WERI-Rb-1 (cell line): ENCODE measurements at regions not wholly inside any gene's neighbourhood (a gene's known extent, or its start where the extent isn't known, plus 50 kb on each side); places are given as distances from the start of the nearest gene placed in this dataset.

Experiments
- DNase-seq: peaks from one replicate; pipeline ENCODE4 v3.0.0-alpha.2; 2020
- H3K27ac ChIP-seq: fragments of 250-450 bp; sonication (Bioruptor Pico); 2 replicates; pipeline ENCODE4 v1.5.1; 2020; ENCODE audit warnings: mild to moderate bottlenecking, moderate library complexity
- H3K27me3 ChIP-seq: fragments of 250-450 bp; sonication (Bioruptor Pico); 2 replicates; pipeline ENCODE4 v1.5.1; 2021; ENCODE audit warnings: mild to moderate bottlenecking, low read depth, moderate library complexity; ENCODE audit not compliant: insufficient read depth, severe bottlenecking
- H3K36me3 ChIP-seq: fragments of 250-450 bp; sonication (Bioruptor Pico); 2 replicates; pipeline ENCODE4 v1.5.1; 2020; ENCODE audit warnings: mild to moderate bottlenecking, moderate library complexity
- H3K4me3 ChIP-seq: 2 replicates; pipeline ENCODE4 v1.5.1; 2011; ENCODE audit warnings: low read depth, mild to moderate bottlenecking, control low read depth, low read length
- H3K9me3 ChIP-seq: fragments of 250-450 bp; sonication (Bioruptor Pico); 2 replicates; pipeline ENCODE4 v1.5.1; 2021; ENCODE audit warnings: mild to moderate bottlenecking, moderate library complexity; ENCODE audit not compliant: severe bottlenecking
- CTCF ChIP-seq: IDR thresholded peaks from 2 replicates; pipeline ENCODE4 v1.5.1; 2011; ENCODE audit warnings: low read depth, mild to moderate bottlenecking, control low read depth, inconsistent platforms, low read length

GRCh38 chr15:39075311-39075710 lies 505.6 kb upstream of the THBS1 start:
- Histone ChIP-seq H3K36me3 (no peaks in the 10 kb centered on the region), H3K27ac (no peak overlapping the region), H3K4me3 (no peak overlapping the region), H3K9me3 (no peaks in the 10 kb centered on the region), H3K27me3 (peaks cover 14% of the 10 kb centered on the region)
- no peak for DNase-seq
- TF ChIP-seq CTCF: no peak

GRCh38 chr15:39075756-39076341 lies 505.0 kb upstream of the THBS1 start:
- no peaks in the 10 kb centered on the region for H3K9me3 ChIP-seq
- TF ChIP-seq CTCF: no peak
- no peak overlapping the region for H3K27ac ChIP-seq
- peaks cover 14% of the 10 kb centered on the region for H3K27me3 ChIP-seq
- DNase-seq: no peak
- H3K4me3 ChIP-seq: no peak overlapping the region
- no peaks in the 10 kb centered on the region for H3K36me3 ChIP-seq

GRCh38 chr15:39078026-39078425 lies 502.9 kb upstream of the THBS1 start:
- DNase-seq: no peak
- TF ChIP-seq CTCF: no peak
- Histone ChIP-seq H3K4me3 (no peak overlapping the region), H3K36me3 (no peaks in the 10 kb centered on the region), H3K9me3 (no peaks in the 10 kb centered on the region), H3K27ac (no peak overlapping the region), H3K27me3 (peaks cover 9% of the 10 kb centered on the region)

GRCh38 chr15:39079296-39079847 lies 501.5 kb upstream of the THBS1 start:
- Histone ChIP-seq H3K27me3 (peaks cover 7% of the 10 kb centered on the region), H3K27ac (no peak overlapping the region), H3K4me3 (no peak overlapping the region), H3K36me3 (no peaks in the 10 kb centered on the region), H3K9me3 (no peaks in the 10 kb centered on the region)
- no peak for DNase-seq
- no peak for TF ChIP-seq CTCF

- Histone ChIP-seq H3K9me3 (no peaks in the 10 kb centered on the region), H3K36me3 (no peaks in the 10 kb centered on the region), H3K27ac (no peak overlapping the region), H3K27me3 (peaks cover 3% of the 10 kb centered on the region), H3K4me3 (no peak overlapping the region)
- no peak for DNase-seq
- no peak for TF ChIP-seq CTCF
Measured at GRCh38 chr15:39083213-39083612, 497.7 kb upstream of the THBS1 start.
